DOHH2 (cell line): ENCODE measurements at regions not wholly inside any gene's neighbourhood (a gene's known extent, or its start where the extent isn't known, plus 50 kb on each side); places are given as distances from the start of the nearest gene placed in this dataset.

Experiments
- H3F3A ChIP-seq: fragments of 200-600 bp; sonication (generic), shearing (Covaris generic); 2 replicates; pipeline ENCODE4 v1.6.0; 2016; ENCODE audit warnings: antibody characterized with exemption, mild to moderate bottlenecking; ENCODE audit not compliant: control insufficient read depth, insufficient read depth
- H3K27ac ChIP-seq: fragments of 200-600 bp; sonication (generic); 2 replicates; pipeline ENCODE4 v1.5.1; 2014; ENCODE audit warnings: low read depth, mild to moderate bottlenecking, low read length, moderate library complexity
- H3K27me3 ChIP-seq: fragments of 200-600 bp; sonication (generic); 2 replicates; pipeline ENCODE4 v1.6.1; 2014; ENCODE audit warnings: mild to moderate bottlenecking, low read length, mixed read lengths; ENCODE audit not compliant: control insufficient read depth
- H3K36me3 ChIP-seq: fragments of 200-600 bp; sonication (generic); 2 replicates; pipeline ENCODE4 v1.6.1; 2014; ENCODE audit warnings: mild to moderate bottlenecking, low read length, moderate library complexity, mixed read lengths; ENCODE audit not compliant: control insufficient read depth
- H3K4me1 ChIP-seq: fragments of 200-600 bp; sonication (generic); 2 replicates; pipeline ENCODE4 v1.6.1; 2014; ENCODE audit warnings: mild to moderate bottlenecking, low read length, mixed read lengths; ENCODE audit not compliant: control insufficient read depth
- H3K4me2 ChIP-seq: fragments of 200-600 bp; sonication (generic); 2 replicates; pipeline ENCODE4 v1.6.0; 2014; ENCODE audit warnings: mild to moderate bottlenecking, low read length, moderate library complexity
- H3K4me3 ChIP-seq: fragments of 200-600 bp; sonication (generic); 2 replicates; pipeline ENCODE4 v1.5.1; 2014; ENCODE audit warnings: mild to moderate bottlenecking, low read length, mixed read lengths
- H3K79me2 ChIP-seq: fragments of 200-600 bp; sonication (generic); 2 replicates; pipeline ENCODE4 v1.6.1; 2014; ENCODE audit warnings: mild to moderate bottlenecking, low read length, mixed read lengths; ENCODE audit not compliant: control insufficient read depth
- H3K9me2 ChIP-seq: fragments of 200-600 bp; sonication (generic); replicated peaks from 2 replicates; pipeline ENCODE4 v1.6.1; 2014; ENCODE audit warnings: mild to moderate bottlenecking, low read length, mixed read lengths; ENCODE audit not compliant: control insufficient read depth
- H3K9me3 ChIP-seq: fragments of 200-600 bp; sonication (generic); 2 replicates; pipeline ENCODE4 v1.6.1; 2014; ENCODE audit warnings: antibody characterized with exemption, low read length, mixed read lengths; ENCODE audit not compliant: control insufficient read depth, insufficient read depth
- H4K20me1 ChIP-seq: fragments of 200-600 bp; sonication (generic); 2 replicates; pipeline ENCODE4 v1.6.0; 2014; ENCODE audit warnings: low read depth, mild to moderate bottlenecking, antibody characterized with exemption, low read length, moderate library complexity; ENCODE audit not compliant: control insufficient read depth, insufficient read depth
- EZH2phosphoT487 ChIP-seq: fragments of 200-600 bp; sonication (generic); IDR thresholded peaks from 2 replicates; pipeline ENCODE4 v1.6.1; 2017; ENCODE audit warnings: borderline replicate concordance, mild to moderate bottlenecking, antibody characterized with exemption, low read length, moderate library complexity, mixed read lengths
- TF ChIP-seq, protein P1 (sequence below): fragments of 200-600 bp; sonication (generic); IDR thresholded peaks from one replicate; pipeline ENCODE4 v1.5.1; 2014; ENCODE audit warnings: antibody characterized with exemption, mild to moderate bottlenecking, low read depth, low read length; ENCODE audit not compliant: poor library complexity, severe bottlenecking

- Histone ChIP-seq H3K4me2 (no peak overlapping the region), H3K9me2 (no peaks in the 10 kb centered on the region), H3F3A (no peaks in the 10 kb centered on the region), H3K9me3 (no peaks in the 10 kb centered on the region), H3K4me1 (no peaks in the 10 kb centered on the region), H3K4me3 (no peak overlapping the region), H3K36me3 (no peaks in the 10 kb centered on the region), H3K79me2 (no peaks in the 10 kb centered on the region), H3K27me3 (no peaks in the 10 kb centered on the region), H3K27ac (no peak overlapping the region), H4K20me1 (no peaks in the 10 kb centered on the region)
- no peak for TF ChIP-seq EZH2phosphoT487
- TF ChIP-seq, protein P1, sequence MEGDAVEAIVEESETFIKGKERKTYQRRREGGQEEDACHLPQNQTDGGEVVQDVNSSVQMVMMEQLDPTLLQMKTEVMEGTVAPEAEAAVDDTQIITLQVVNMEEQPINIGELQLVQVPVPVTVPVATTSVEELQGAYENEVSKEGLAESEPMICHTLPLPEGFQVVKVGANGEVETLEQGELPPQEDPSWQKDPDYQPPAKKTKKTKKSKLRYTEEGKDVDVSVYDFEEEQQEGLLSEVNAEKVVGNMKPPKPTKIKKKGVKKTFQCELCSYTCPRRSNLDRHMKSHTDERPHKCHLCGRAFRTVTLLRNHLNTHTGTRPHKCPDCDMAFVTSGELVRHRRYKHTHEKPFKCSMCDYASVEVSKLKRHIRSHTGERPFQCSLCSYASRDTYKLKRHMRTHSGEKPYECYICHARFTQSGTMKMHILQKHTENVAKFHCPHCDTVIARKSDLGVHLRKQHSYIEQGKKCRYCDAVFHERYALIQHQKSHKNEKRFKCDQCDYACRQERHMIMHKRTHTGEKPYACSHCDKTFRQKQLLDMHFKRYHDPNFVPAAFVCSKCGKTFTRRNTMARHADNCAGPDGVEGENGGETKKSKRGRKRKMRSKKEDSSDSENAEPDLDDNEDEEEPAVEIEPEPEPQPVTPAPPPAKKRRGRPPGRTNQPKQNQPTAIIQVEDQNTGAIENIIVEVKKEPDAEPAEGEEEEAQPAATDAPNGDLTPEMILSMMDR: no peak
Measured at GRCh38 chr5:168120401-168121137, 170.9 kb upstream of the WWC1 start.

GRCh38 chr5:168121138-168121494, 170.3 kb upstream of the WWC1 start:
- Histone ChIP-seq H3K9me3 (no peaks in the 10 kb centered on the region), H3K27me3 (no peaks in the 10 kb centered on the region), H3K36me3 (no peaks in the 10 kb centered on the region), H3K79me2 (no peaks in the 10 kb centered on the region), H4K20me1 (no peaks in the 10 kb centered on the region), H3K4me1 (no peaks in the 10 kb centered on the region), H3K4me2 (no peak overlapping the region), H3K4me3 (no peak overlapping the region), H3K27ac (no peak overlapping the region), H3F3A (no peaks in the 10 kb centered on the region), H3K9me2 (no peaks in the 10 kb centered on the region)
- TF ChIP-seq EZH2phosphoT487: no peak
- TF ChIP-seq, protein P1: no peak

DNA sequence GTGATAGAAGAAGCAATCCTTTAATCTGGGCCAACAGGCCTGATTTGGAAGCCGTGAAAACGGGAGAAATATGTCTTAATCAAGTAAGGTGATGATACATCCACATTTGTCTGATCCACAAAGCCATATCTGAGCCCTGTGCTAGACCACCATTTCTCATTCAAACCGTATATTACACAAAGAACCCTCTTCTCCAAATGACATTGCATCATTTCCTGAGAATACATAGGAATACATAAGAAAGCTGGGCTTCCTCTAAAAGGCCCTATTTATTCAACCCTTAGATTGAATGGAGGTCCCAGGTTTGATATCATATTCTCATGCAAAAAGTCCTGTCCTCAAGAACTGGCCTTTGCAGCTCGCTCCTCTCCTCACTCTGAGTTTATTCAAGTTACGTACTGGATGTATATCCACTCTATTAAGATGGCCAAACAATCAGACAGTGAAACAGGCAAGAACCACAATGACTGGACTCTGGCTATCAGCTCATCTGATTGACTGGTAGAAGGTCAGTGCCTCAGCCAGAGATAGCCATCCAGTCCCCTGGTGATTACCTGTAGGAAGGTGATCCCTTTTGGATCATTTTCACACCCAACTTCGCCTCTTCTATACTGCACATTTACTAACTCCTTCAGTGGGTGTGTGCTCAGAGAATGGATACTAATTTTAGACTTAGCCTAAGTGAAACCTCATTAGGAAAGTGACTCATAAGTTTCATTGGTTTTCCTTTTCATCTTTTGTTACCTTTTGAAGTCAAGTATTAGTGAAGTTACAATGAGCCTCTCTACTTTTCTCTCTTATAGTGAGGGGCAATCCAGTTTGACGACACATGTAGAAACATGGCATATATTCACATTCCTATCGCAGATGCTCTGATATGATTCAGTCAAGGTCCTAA, 167.6 kb upstream of the WWC1 start:
- H3K27ac ChIP-seq: no peak overlapping the region
- TF ChIP-seq, protein P1: no peak
- H3K4me1 ChIP-seq: no peaks in the 10 kb centered on the region
- H3K4me2 ChIP-seq: no peak overlapping the region
- no peaks in the 10 kb centered on the region for H3F3A ChIP-seq
- H3K36me3 ChIP-seq: no peaks in the 10 kb centered on the region
- no peaks in the 10 kb centered on the region for H4K20me1 ChIP-seq
- H3K27me3 ChIP-seq: no peaks in the 10 kb centered on the region
- H3K4me3 ChIP-seq: no peak overlapping the region
- no peaks in the 10 kb centered on the region for H3K9me2 ChIP-seq
- no peaks in the 10 kb centered on the region for H3K9me3 ChIP-seq
- no peaks in the 10 kb centered on the region for H3K79me2 ChIP-seq
